K562 (cell line): ENCODE measurements at regions not wholly inside any gene's neighbourhood (a gene's known extent, or its start where the extent isn't known, plus 50 kb on each side); places are given as distances from the start of the nearest gene placed in this dataset.

ENCODE experiments used
- ATAC-seq: fragments of 200-7000 bp; cut with Tn5 transposase; 3 replicates; pipeline ENCODE4 v1.9.1; 2020; ENCODE audit warnings: moderate library complexity
- BruUV-seq: library from RNA; stranded (reverse); fragments of 400-500 nt; replicated peaks from 2 replicates; lab custom pipeline; 2021; lab: Mats Ljungman, UMichigan
- CTCF ChIA-PET: fragments of 300-600 bp; formaldehyde crosslinking; extraction: SDS; loops from one replicate; lab custom pipeline; 2021; ENCODE audit warnings: low intra/inter-chr PET ratio; lab: Yijun Ruan, JAX
- POLR2A ChIA-PET: fragments of 300-600, 350-650 bp; sonication (Branson Sonifier 250); formaldehyde crosslinking; extraction: SDS; loops from one replicate; lab custom pipeline; 2021; ENCODE audit warnings: antibody characterized with exemption, inconsistent platforms; lab: Yijun Ruan, JAX
- DNase-seq, 4 experiments: peaks; one replicate each; pipeline versions ENCODE4 v3.0.0 to v3.0.0-alpha.2; 2011 to 2018; ENCODE audit warnings: low spot score in 3 of 4, mixed read lengths in 3 of 4; ENCODE audit errors: extremely low read depth in 1 of 4
- FAIRE-seq: peaks from 2 replicates; lab custom pipeline; 2011; peaks lifted over from hg19 to GRCh38; lab: Jason Lieb, UNC
- H2AFZ ChIP-seq: 2 replicates; pipeline ENCODE4 v1.6.0; 2011; ENCODE audit warnings: low read depth, low read length, control low read depth, inconsistent platforms
- H3K27ac ChIP-seq: fragments of 200-600 bp; 3 replicates; pipeline ENCODE4 v1.8.0; 2011; ENCODE audit warnings: low read depth, mild to moderate bottlenecking, control low read depth, inconsistent platforms, low read length, moderate library complexity, mixed read lengths; ENCODE audit errors: extremely low read depth
- H3K27me3 ChIP-seq, 2 experiments: fragments of 300-600 bp in 1 of 2; 2 replicates in 1 of 2; 3 replicates in 1 of 2; pipeline versions ENCODE4 v1.6.0 to v1.8.0; 2011; ENCODE audit warnings: inconsistent platforms in 2 of 2, low read length in 2 of 2, mild to moderate bottlenecking in 1 of 2, mixed read lengths in 1 of 2, moderate library complexity in 1 of 2; ENCODE audit not compliant: control insufficient read depth in 2 of 2, insufficient read depth in 2 of 2
- H3K36me3 ChIP-seq: fragments of 300-600 bp; 3 replicates; pipeline ENCODE4 v1.8.0; 2011; ENCODE audit warnings: mild to moderate bottlenecking, low read length, inconsistent platforms; ENCODE audit not compliant: control insufficient read depth, insufficient read depth
- H3K4me1 ChIP-seq, 2 experiments: fragments of 200-600 bp in 1 of 2; replicated peaks in 1 of 2; 2 replicates in 1 of 2; 3 replicates in 1 of 2; pipeline versions ENCODE4 v1.5.1 to v1.8.0; 2011; ENCODE audit warnings: inconsistent platforms in 2 of 2, low read length in 2 of 2, mild to moderate bottlenecking in 1 of 2, mixed read lengths in 1 of 2, moderate library complexity in 1 of 2; ENCODE audit not compliant: control insufficient read depth in 2 of 2, insufficient read depth in 2 of 2
- H3K4me2 ChIP-seq: 2 replicates; pipeline ENCODE4 v1.6.1; 2011; ENCODE audit warnings: low read length, control low read depth, inconsistent platforms, mixed read lengths; ENCODE audit not compliant: insufficient read depth
- H3K4me3 ChIP-seq: fragments of 200-600 bp; sonication (generic), shearing (Covaris generic); 2 replicates; pipeline ENCODE4 v1.5.1; 2016; ENCODE audit warnings: control low read depth, inconsistent platforms
- H3K79me2 ChIP-seq: fragments of 200-600 bp; 3 replicates; pipeline ENCODE4 v1.8.0; 2011; ENCODE audit warnings: low read length, inconsistent platforms; ENCODE audit not compliant: control insufficient read depth, insufficient read depth
- H3K9ac ChIP-seq, 2 experiments: 2 replicates each; pipeline versions ENCODE4 v1.6.0 to v1.6.1; 2011; ENCODE audit warnings: low read depth in 2 of 2, low read length in 2 of 2, control low read depth in 1 of 2, inconsistent platforms in 1 of 2, mild to moderate bottlenecking in 1 of 2, mixed read lengths in 1 of 2; ENCODE audit not compliant: insufficient read depth in 1 of 2
- H3K9me1 ChIP-seq: one replicate; pipeline ENCODE4 v1.6.0; 2011; ENCODE audit warnings: inconsistent platforms, mild to moderate bottlenecking, low read length, moderate library complexity; ENCODE audit not compliant: control insufficient read depth, insufficient read depth
- H3K9me3 ChIP-seq: replicated peaks from 2 replicates; pipeline ENCODE4 v1.5.1; 2011; ENCODE audit warnings: low read depth, low read length, inconsistent platforms; ENCODE audit not compliant: control insufficient read depth, insufficient read depth
- H4K20me1 ChIP-seq: replicated peaks from 2 replicates; pipeline ENCODE4 v1.6.1; 2011; ENCODE audit warnings: low read length, inconsistent platforms, mixed read lengths; ENCODE audit not compliant: control insufficient read depth, insufficient read depth
- EP300 ChIP-seq: IDR thresholded peaks from 2 replicates; pipeline ENCODE4 v1.6.1; 2012; ENCODE audit warnings: low read length, improper control_type of control experiment
- GABPB1 ChIP-seq: sonication (generic); formaldehyde crosslinking; IDR thresholded peaks from 2 replicates; pipeline ENCODE4 v1.8.0; 2022; ENCODE audit warnings: mild to moderate bottlenecking, missing genetic modification reagents
- HMBOX1 ChIP-seq: sonication (generic); IDR thresholded peaks from 2 replicates; pipeline ENCODE4 v1.6.1; 2016
- MAFF ChIP-seq: IDR thresholded peaks from 2 replicates; pipeline ENCODE4 v1.6.1; 2012; ENCODE audit warnings: low read length, improper control_type of control experiment
- MEIS2 ChIP-seq: fragments of 450-650 bp; IDR thresholded peaks from 2 replicates; pipeline ENCODE4 v1.6.1; 2014; ENCODE audit warnings: mild to moderate bottlenecking; ENCODE audit not compliant: partially characterized antibody
- PKNOX1 ChIP-seq: fragments of 450-650 bp; IDR thresholded peaks from 2 replicates; pipeline ENCODE4 v1.6.1; 2016
- POLR3G ChIP-seq: IDR thresholded peaks from 2 replicates; pipeline ENCODE4 v1.6.1; 2011; ENCODE audit not compliant: insufficient read length, insufficient replicate concordance; ENCODE audit errors: extremely low read depth
- RFX5 ChIP-seq: IDR thresholded peaks from 2 replicates; pipeline ENCODE4 v1.6.1; 2011; ENCODE audit warnings: low read depth, mild to moderate bottlenecking, improper control_type of control experiment, low read length
- SLC30A9 ChIP-seq: fragments of 250-450 bp; sonication (Bioruptor Pico); IDR thresholded peaks from 2 replicates; pipeline ENCODE4 v1.8.0; 2022; ENCODE audit warnings: mild to moderate bottlenecking, moderate library complexity
- SNAPC5 ChIP-seq: fragments of 250-450 bp; sonication (Bioruptor Pico); IDR thresholded peaks from 2 replicates; pipeline ENCODE4 v1.8.0; 2021; ENCODE audit warnings: moderate library complexity, mild to moderate bottlenecking, inconsistent platforms
- TCF3 ChIP-seq: sonication (generic); formaldehyde crosslinking; IDR thresholded peaks from 2 replicates; pipeline ENCODE4 v1.4.0; 2020; ENCODE audit warnings: mild to moderate bottlenecking, missing genetic modification reagents
- TSC22D4 ChIP-seq: fragments of 450-650 bp; IDR thresholded peaks from 2 replicates; pipeline ENCODE4 v1.6.1; 2016; ENCODE audit warnings: missing genetic modification characterization, missing biosample characterization, control low read depth
- ZNF124 ChIP-seq: sonication (generic); formaldehyde crosslinking; IDR thresholded peaks from 2 replicates; pipeline ENCODE4 v1.8.1; 2022; ENCODE audit warnings: missing genetic modification reagents
- ZNF592 ChIP-seq: fragments of 450-650 bp; IDR thresholded peaks from 2 replicates; pipeline ENCODE4 v1.6.1; 2017; ENCODE audit warnings: antibody characterized with exemption, mild to moderate bottlenecking
- ZNF780A ChIP-seq: fragments of 250-450 bp; sonication (Bioruptor Pico); IDR thresholded peaks from 2 replicates; pipeline ENCODE4 v1.5.0; 2021; ENCODE audit warnings: mild to moderate bottlenecking
- ZNF79 ChIP-seq: fragments of 250-450 bp; sonication (Bioruptor Pico); IDR thresholded peaks from 2 replicates; pipeline ENCODE4 v1.4.0; 2020; ENCODE audit warnings: low read depth, mild to moderate bottlenecking, moderate library complexity
- WGBS: fragments of 100-300 bp; shearing (Covaris generic); methylation state at CpG from one replicate; pipeline ENCODE4 v1.1.6; 2016; ENCODE audit warnings: low coverage, mixed read lengths; ENCODE audit not compliant: insufficient coverage; ENCODE audit errors: missing lambda C conversion rate; 5-methylcytosine and 5-hydroxymethylcytosine counted together
- in situ Hi-C: fragments of 300-500 bp; cut with MboI; formaldehyde crosslinking; loops from 4 replicates; pipeline ENCODE4 v1.15.0; 2018; ENCODE audit warnings: inconsistent platforms, mixed read lengths
- intact Hi-C: fragments of 100-400 bp; cut with micrococcal nuclease; formaldehyde crosslinking; loops from 2 replicates; pipeline ENCODE4 v1.14.2; 2022

GRCh38 chr7:92915348-92915747 lies 79.0 kb upstream of the CDK6 start (continued):
- 0 out of 2 replicates have a peak, but pooled peaks have one; percentile 27 for TF ChIP-seq ZNF592

- peak in 2 of 4 experiments; percentile 12 for DNase-seq
- no peak overlapping the region for H3K9ac ChIP-seq
- H3K36me3 ChIP-seq, result no peaks in the 10 kb centered on the region
- CTCF ChIA-PET, result no interaction called here
- WGBS, result 6% methylated on average over 2 of the region's 2 CpGs
- no peak for FAIRE-seq
- H3K79me2 ChIP-seq, result no peaks in the 10 kb centered on the region
- POLR2A ChIA-PET, result interaction anchor here (0.8 to 1.1 kb wide), 2 partner anchors 10 to 182 kb away, joined by 3 read pairs; no protein-coding TSS in a partner anchor
- no peaks in the 10 kb centered on the region for H4K20me1 ChIP-seq
- peaks cover 0 to 12% of the 10 kb centered on the region in 2 experiments; a peak in 2 of 5 replicates for H3K4me1 ChIP-seq
- H3K4me2 ChIP-seq, result no peak overlapping the region
- no peaks in the 10 kb centered on the region for H3K27me3 ChIP-seq
- intact Hi-C loops (no loop called here), in situ Hi-C loops (no loop called here)
- no peaks in the 10 kb centered on the region for H3K9me1 ChIP-seq
- H2AFZ ChIP-seq, result peak overlapping the region; percentile 76
- H3K9me3 ChIP-seq, result no peaks in the 10 kb centered on the region
- H3K4me3 ChIP-seq, result no peak overlapping the region
- no TSS peak for BruUV-seq
- 0 out of 3 replicates have a peak overlapping the region, but pooled peaks have one; percentile 16 for H3K27ac ChIP-seq
- peak; percentile 53 for ATAC-seq
- TF ChIP-seq ZNF79, result no peak
- TF ChIP-seq ZNF124 (CRISPR knock-in tag), result no peak
- TF ChIP-seq SLC30A9, result no peak
- TF ChIP-seq GABPB1 (CRISPR knock-in tag), result no peak
- TF ChIP-seq MEIS2, result peak; percentile 60
- TF ChIP-seq MAFF, result no peak
- TF ChIP-seq PKNOX1, result 0 out of 2 replicates have a peak, but pooled peaks have one; percentile 23
- TF ChIP-seq SNAPC5 (CRISPR knock-in tag), result no peak
- TF ChIP-seq TCF3 (CRISPR knock-in tag), result peak; percentile 42; the same call in 1 of the 2 replicates
- TF ChIP-seq EP300, result no peak; the same call in 1 of the 2 replicates
- no peak for TF ChIP-seq ZNF780A (CRISPR knock-in tag)
- TF ChIP-seq HMBOX1, result 0 out of 2 replicates have a peak, but pooled peaks have one; percentile 51
- TF ChIP-seq POLR3G, result no peak
- TF ChIP-seq RFX5, result no peak
- TF ChIP-seq TSC22D4 (tag), result no peak
Measured at GRCh38 chr7:92914645-92915044, 78.3 kb upstream of the CDK6 start.
